GM12864 (cell line): ENCODE measurements at regions not wholly inside any gene's neighbourhood (a gene's known extent, or its start where the extent isn't known, plus 50 kb on each side); places are given as distances from the start of the nearest gene placed in this dataset.

Experiments used
- DNase-seq: peaks from one replicate; pipeline ENCODE4 v3.0.0-alpha.2; 2011; ENCODE audit warnings: low read depth
- H3K4me3 ChIP-seq: 2 replicates; pipeline ENCODE4 v1.5.1; 2011; ENCODE audit warnings: mild to moderate bottlenecking, low read depth, low read length, control low read depth
- CTCF ChIP-seq: IDR thresholded peaks from 2 replicates; pipeline ENCODE4 v1.5.1; 2011; ENCODE audit warnings: low read depth, mild to moderate bottlenecking, moderate library complexity, low read length, control low read depth, inconsistent platforms; ENCODE audit errors: missing control alignments

DNA sequence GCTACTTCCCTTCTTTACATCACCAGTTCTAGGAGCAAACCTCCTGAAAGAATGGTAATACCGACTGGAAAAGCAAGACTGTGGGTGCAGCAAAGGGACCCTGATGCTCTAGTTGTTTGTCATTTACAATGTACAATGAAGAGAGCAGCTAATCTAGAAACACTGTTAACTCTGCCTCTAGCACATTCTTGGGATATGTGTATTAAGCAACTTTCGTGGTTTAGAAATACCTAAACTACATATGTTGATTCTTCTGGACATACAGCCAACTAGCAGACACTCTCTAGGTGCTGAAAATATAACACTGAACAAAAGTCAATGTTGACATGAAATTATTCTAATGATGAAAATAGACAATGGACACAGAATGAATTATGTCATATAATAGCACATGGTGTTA lies 440.3 kb upstream of the MC4R start:
- no peak for TF ChIP-seq CTCF
- H3K4me3 ChIP-seq = no peak overlapping the region
- no peak for DNase-seq

- H3K4me3 ChIP-seq = no peak overlapping the region
- TF ChIP-seq CTCF = no peak
- DNase-seq = no peak
Observed at GRCh38 chr18:60826346-60826745, 453.8 kb upstream of the MC4R start.

GRCh38 chr18:60831971-60832370 lies 459.4 kb upstream of the MC4R start:
- DNase-seq = no peak
- TF ChIP-seq CTCF = no peak
- H3K4me3 ChIP-seq = no peak overlapping the region

- no peak for TF ChIP-seq CTCF
Observed at GRCh38 chr18:60838677-60839076, 466.1 kb upstream of the MC4R start.

GRCh38 chr18:60846396-60846795 lies 473.8 kb upstream of the MC4R start:
- H3K4me3 ChIP-seq = no peak overlapping the region
- no peak for TF ChIP-seq CTCF
- DNase-seq = no peak

More at GRCh38 chr18:60838677-60839076, 466.1 kb upstream of the MC4R start:
- no peak for DNase-seq
- H3K4me3 ChIP-seq = no peak overlapping the region

DNA sequence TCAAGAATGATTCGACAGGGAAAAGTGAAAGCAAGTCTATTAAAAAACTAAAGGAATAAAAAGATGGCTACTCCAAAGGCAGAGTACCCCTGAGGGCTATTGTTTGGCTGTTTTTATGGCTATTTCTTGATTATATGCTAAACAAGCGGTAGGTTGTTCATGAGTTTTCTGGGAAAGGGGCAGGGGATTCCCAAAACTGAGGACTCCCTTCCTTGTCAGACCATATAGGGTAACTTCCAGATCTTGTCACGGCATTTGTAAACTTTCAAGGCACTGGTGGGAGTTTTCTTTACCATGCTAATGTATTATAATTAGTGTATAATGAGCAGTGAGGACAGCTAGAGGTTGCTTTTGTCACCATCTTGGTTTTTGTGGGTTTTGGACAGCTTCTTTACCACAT lies 474.9 kb upstream of the MC4R start:
- DNase-seq = no peak
- no peak for TF ChIP-seq CTCF

DNA sequence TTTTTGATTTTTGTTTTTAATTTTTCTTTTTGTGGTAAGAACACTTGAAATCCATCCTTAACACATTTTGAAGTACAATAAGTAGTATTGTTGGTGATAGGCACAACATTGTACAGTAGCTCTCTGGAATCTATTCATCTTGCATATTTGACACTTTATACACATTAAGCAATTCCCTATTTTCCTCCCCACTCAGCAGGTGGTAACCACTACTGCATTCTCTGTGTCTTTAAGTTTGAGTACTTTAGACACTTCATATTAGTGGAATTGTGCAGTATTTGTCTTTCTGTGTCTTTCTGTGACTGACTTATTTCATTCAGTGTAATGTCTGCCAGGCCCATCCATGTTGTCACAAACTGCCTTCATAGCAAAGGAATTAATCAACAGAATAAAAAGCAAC lies 471.7 kb upstream of the CDH20 start:
- TF ChIP-seq CTCF = no peak

More for the DNA sequence above, 474.9 kb upstream of the MC4R start:
- H3K4me3 ChIP-seq = no peak overlapping the region

More for the DNA sequence above, 471.7 kb upstream of the CDH20 start:
- no peak overlapping the region for H3K4me3 ChIP-seq
- DNase-seq = no peak
